AG04449 (cell line): ENCODE measurements at regions not wholly inside any gene's neighbourhood (a gene's known extent, or its start where the extent isn't known, plus 50 kb on each side); places are given as distances from the start of the nearest gene placed in this dataset.

Experiments
- CTCF ChIA-PET: fragments of 350-600 bp; formaldehyde crosslinking; extraction: SDS; loops from one replicate; lab custom pipeline; 2021; ENCODE audit warnings: antibody characterized with exemption; lab: Yijun Ruan, JAX
- POLR2A ChIA-PET: fragments of 400-600, 350-600 bp; formaldehyde crosslinking; extraction: SDS; loops from one replicate; lab custom pipeline; 2020; ENCODE audit warnings: antibody characterized with exemption, inconsistent platforms; lab: Yijun Ruan, JAX
- DNase-seq: peaks from one replicate; pipeline ENCODE4 v3.0.0-alpha.2; 2010; ENCODE audit warnings: low read depth, low spot score
- H3K4me3 ChIP-seq: 2 replicates; pipeline ENCODE4 v1.5.1; 2011; ENCODE audit warnings: low read depth, mild to moderate bottlenecking, control low read depth, low read length
- CTCF ChIP-seq: IDR thresholded peaks from one replicate; pipeline ENCODE4 v1.5.1; 2011; ENCODE audit warnings: mild to moderate bottlenecking, moderate library complexity, low read length, control low read depth, inconsistent platforms; ENCODE audit not compliant: insufficient read depth; ENCODE audit errors: missing control alignments

GRCh38 chr11:115112754-115113153 lies 391.5 kb downstream of the CADM1 start:
- no peak overlapping the region for H3K4me3 ChIP-seq
- ChIA-PET POLR2A (no interaction called here), CTCF (interaction anchor here (0.6 kb wide), 1 partner anchor 67 kb away, joined by 3 read pairs; no protein-coding TSS in a partner anchor)
- DNase-seq = no peak
- TF ChIP-seq CTCF = no peak

- POLR2A ChIA-PET = no interaction called here
- CTCF ChIA-PET = no interaction called here
- H3K4me3 ChIP-seq = no peak overlapping the region
- DNase-seq = no peak
- no peak for TF ChIP-seq CTCF
Measured at GRCh38 chr11:115117956-115118493, 386.2 kb downstream of the CADM1 start.

- no peak for TF ChIP-seq CTCF
- H3K4me3 ChIP-seq = no peak overlapping the region
- ChIA-PET POLR2A (no interaction called here), CTCF (no interaction called here)
- no peak for DNase-seq
Measured at GRCh38 chr11:115119146-115119545, 385.1 kb downstream of the CADM1 start.
